ENCODE measurements at regions not wholly inside any gene's neighbourhood (a gene's known extent, or its start where the extent isn't known, plus 50 kb on each side); places are given as distances from the start of the nearest gene placed in this dataset.

GRCh38 chr20:12891643-12892042, 117.1 kb upstream of the SPTLC3 start:
- H3K36me3 ChIP-seq (ENCODE audit: control insufficient read depth, low read depth, low read length), result no peaks in the 10 kb centered on the region
- no peaks in the 10 kb centered on the region for H3K9me3 ChIP-seq (ENCODE audit: control insufficient read depth, low read depth, low read length)
- no peaks in the 10 kb centered on the region for H3K27me3 ChIP-seq (ENCODE audit: control insufficient read depth, insufficient read depth, low read length)
- peaks cover 10% of the 10 kb centered on the region for H3K4me1 ChIP-seq (ENCODE audit: control insufficient read depth, low read depth, low read length)
- no peak overlapping the region for H3K27ac ChIP-seq (ENCODE audit: low read length)
- H3K4me3 ChIP-seq (ENCODE audit: low read length), result no peak overlapping the region
- no peak overlapping the region for H3K9ac ChIP-seq (ENCODE audit: low read length)

GRCh38 chr20:12893019-12893418, 115.8 kb upstream of the SPTLC3 start:
- Histone ChIP-seq H3K4me3 (ENCODE audit: low read length) (no peak overlapping the region), H3K9me3 (ENCODE audit: control insufficient read depth, low read depth, low read length) (no peaks in the 10 kb centered on the region), H3K27me3 (ENCODE audit: control insufficient read depth, insufficient read depth, low read length) (no peaks in the 10 kb centered on the region), H3K36me3 (ENCODE audit: control insufficient read depth, low read depth, low read length) (no peaks in the 10 kb centered on the region), H3K9ac (ENCODE audit: low read length) (no peak overlapping the region), H3K27ac (ENCODE audit: low read length) (no peak overlapping the region), H3K4me1 (ENCODE audit: control insufficient read depth, low read depth, low read length) (peaks cover 10% of the 10 kb centered on the region)

- H3K36me3 ChIP-seq (ENCODE audit: control insufficient read depth, low read depth, low read length), result no peaks in the 10 kb centered on the region
- H3K4me1 ChIP-seq (ENCODE audit: control insufficient read depth, low read depth, low read length), result peaks cover 10% of the 10 kb centered on the region
- H3K4me3 ChIP-seq (ENCODE audit: low read length), result no peak overlapping the region
- no peak overlapping the region for H3K9ac ChIP-seq (ENCODE audit: low read length)
- H3K27ac ChIP-seq (ENCODE audit: low read length), result no peak overlapping the region
- H3K9me3 ChIP-seq (ENCODE audit: control insufficient read depth, low read depth, low read length), result no peaks in the 10 kb centered on the region
- H3K27me3 ChIP-seq (ENCODE audit: control insufficient read depth, insufficient read depth, low read length), result no peaks in the 10 kb centered on the region
Measured at GRCh38 chr20:12893653-12894052, 115.1 kb upstream of the SPTLC3 start.

- Histone ChIP-seq H3K9ac (ENCODE audit: low read length) (no peak overlapping the region), H3K36me3 (ENCODE audit: control insufficient read depth, low read depth, low read length) (no peaks in the 10 kb centered on the region), H3K27ac (ENCODE audit: low read length) (no peak overlapping the region), H3K9me3 (ENCODE audit: control insufficient read depth, low read depth, low read length) (no peaks in the 10 kb centered on the region), H3K4me1 (ENCODE audit: control insufficient read depth, low read depth, low read length) (peaks cover 10% of the 10 kb centered on the region), H3K27me3 (ENCODE audit: control insufficient read depth, insufficient read depth, low read length) (no peaks in the 10 kb centered on the region), H3K4me3 (ENCODE audit: low read length) (no peak overlapping the region)
Measured at GRCh38 chr20:12894089-12894488, 114.7 kb upstream of the SPTLC3 start.

- peaks cover 10% of the 10 kb centered on the region for H3K4me1 ChIP-seq (ENCODE audit: control insufficient read depth, low read depth, low read length)
- no peaks in the 10 kb centered on the region for H3K27me3 ChIP-seq (ENCODE audit: control insufficient read depth, insufficient read depth, low read length)
- H3K4me3 ChIP-seq (ENCODE audit: low read length), result no peak overlapping the region
- no peak overlapping the region for H3K27ac ChIP-seq (ENCODE audit: low read length)
- no peaks in the 10 kb centered on the region for H3K36me3 ChIP-seq (ENCODE audit: control insufficient read depth, low read depth, low read length)
- no peaks in the 10 kb centered on the region for H3K9me3 ChIP-seq (ENCODE audit: control insufficient read depth, low read depth, low read length)
- H3K9ac ChIP-seq (ENCODE audit: low read length), result no peak overlapping the region
Measured at GRCh38 chr20:12896180-12896579, 112.6 kb upstream of the SPTLC3 start.

- Histone ChIP-seq H3K27me3 (ENCODE audit: control insufficient read depth, insufficient read depth, low read length) (no peaks in the 10 kb centered on the region), H3K9me3 (ENCODE audit: control insufficient read depth, low read depth, low read length) (no peaks in the 10 kb centered on the region), H3K27ac (ENCODE audit: low read length) (no peak overlapping the region), H3K4me1 (ENCODE audit: control insufficient read depth, low read depth, low read length) (no peaks in the 10 kb centered on the region), H3K9ac (ENCODE audit: low read length) (no peak overlapping the region), H3K36me3 (ENCODE audit: control insufficient read depth, low read depth, low read length) (no peaks in the 10 kb centered on the region), H3K4me3 (ENCODE audit: low read length) (no peak overlapping the region)
Measured at GRCh38 chr20:12902992-12903391, 105.8 kb upstream of the SPTLC3 start.

GRCh38 chr20:12906361-12906760, 102.4 kb upstream of the SPTLC3 start:
- Histone ChIP-seq H3K4me1 (ENCODE audit: control insufficient read depth, low read depth, low read length) (no peaks in the 10 kb centered on the region), H3K27ac (ENCODE audit: low read length) (no peak overlapping the region), H3K27me3 (ENCODE audit: control insufficient read depth, insufficient read depth, low read length) (no peaks in the 10 kb centered on the region), H3K4me3 (ENCODE audit: low read length) (no peak overlapping the region), H3K9me3 (ENCODE audit: control insufficient read depth, low read depth, low read length) (no peaks in the 10 kb centered on the region), H3K36me3 (ENCODE audit: control insufficient read depth, low read depth, low read length) (no peaks in the 10 kb centered on the region), H3K9ac (ENCODE audit: low read length) (no peak overlapping the region)

- H3K9me3 ChIP-seq (ENCODE audit: control insufficient read depth, low read depth, low read length), result no peaks in the 10 kb centered on the region
- no peak overlapping the region for H3K9ac ChIP-seq (ENCODE audit: low read length)
- no peaks in the 10 kb centered on the region for H3K27me3 ChIP-seq (ENCODE audit: control insufficient read depth, insufficient read depth, low read length)
- H3K27ac ChIP-seq (ENCODE audit: low read length), result no peak overlapping the region
- no peaks in the 10 kb centered on the region for H3K4me1 ChIP-seq (ENCODE audit: control insufficient read depth, low read depth, low read length)
- no peak overlapping the region for H3K4me3 ChIP-seq (ENCODE audit: low read length)
- H3K36me3 ChIP-seq (ENCODE audit: control insufficient read depth, low read depth, low read length), result no peaks in the 10 kb centered on the region
Measured at GRCh38 chr20:12911372-12911771, 97.4 kb upstream of the SPTLC3 start.

- H3K4me3 ChIP-seq (ENCODE audit: low read length), result no peak overlapping the region
- no peaks in the 10 kb centered on the region for H3K9me3 ChIP-seq (ENCODE audit: control insufficient read depth, low read depth, low read length)
- no peaks in the 10 kb centered on the region for H3K27me3 ChIP-seq (ENCODE audit: control insufficient read depth, insufficient read depth, low read length)
- H3K4me1 ChIP-seq (ENCODE audit: control insufficient read depth, low read depth, low read length), result no peaks in the 10 kb centered on the region
- no peak overlapping the region for H3K9ac ChIP-seq (ENCODE audit: low read length)
- no peaks in the 10 kb centered on the region for H3K36me3 ChIP-seq (ENCODE audit: control insufficient read depth, low read depth, low read length)
- no peak overlapping the region for H3K27ac ChIP-seq (ENCODE audit: low read length)
Measured at GRCh38 chr20:12913781-12914443, 94.9 kb upstream of the SPTLC3 start.

- Histone ChIP-seq H3K27me3 (ENCODE audit: control insufficient read depth, insufficient read depth, low read length) (no peaks in the 10 kb centered on the region), H3K4me1 (ENCODE audit: control insufficient read depth, low read depth, low read length) (no peaks in the 10 kb centered on the region), H3K4me3 (ENCODE audit: low read length) (no peak overlapping the region), H3K27ac (ENCODE audit: low read length) (no peak overlapping the region), H3K36me3 (ENCODE audit: control insufficient read depth, low read depth, low read length) (no peaks in the 10 kb centered on the region), H3K9me3 (ENCODE audit: control insufficient read depth, low read depth, low read length) (no peaks in the 10 kb centered on the region), H3K9ac (ENCODE audit: low read length) (no peak overlapping the region)
Measured at GRCh38 chr20:12914804-12915203, 94.0 kb upstream of the SPTLC3 start.

- H3K4me1 ChIP-seq (ENCODE audit: control insufficient read depth, low read depth, low read length), result no peaks in the 10 kb centered on the region
- no peak overlapping the region for H3K4me3 ChIP-seq (ENCODE audit: low read length)
- H3K36me3 ChIP-seq (ENCODE audit: control insufficient read depth, low read depth, low read length), result no peaks in the 10 kb centered on the region
- H3K27me3 ChIP-seq (ENCODE audit: control insufficient read depth, insufficient read depth, low read length), result no peaks in the 10 kb centered on the region
- no peak overlapping the region for H3K9ac ChIP-seq (ENCODE audit: low read length)
- no peaks in the 10 kb centered on the region for H3K9me3 ChIP-seq (ENCODE audit: control insufficient read depth, low read depth, low read length)
- no peak overlapping the region for H3K27ac ChIP-seq (ENCODE audit: low read length)
Measured at GRCh38 chr20:12916699-12917098, 92.1 kb upstream of the SPTLC3 start.

- Histone ChIP-seq H3K27me3 (ENCODE audit: control insufficient read depth, insufficient read depth, low read length) (no peaks in the 10 kb centered on the region), H3K4me3 (ENCODE audit: low read length) (no peak overlapping the region), H3K27ac (ENCODE audit: low read length) (no peak overlapping the region), H3K36me3 (ENCODE audit: control insufficient read depth, low read depth, low read length) (no peaks in the 10 kb centered on the region), H3K9me3 (ENCODE audit: control insufficient read depth, low read depth, low read length) (no peaks in the 10 kb centered on the region), H3K9ac (ENCODE audit: low read length) (no peak overlapping the region), H3K4me1 (ENCODE audit: control insufficient read depth, low read depth, low read length) (peaks cover 15% of the 10 kb centered on the region)
Measured at GRCh38 chr20:12924126-12924525, 84.6 kb upstream of the SPTLC3 start.
